ENCODE measurements at regions not wholly inside any gene's neighbourhood (a gene's known extent, or its start where the extent isn't known, plus 50 kb on each side); places are given as distances from the start of the nearest gene placed in this dataset.

- POLR2A ChIA-PET = no interaction called here
- Histone ChIP-seq H4K20me1 (ENCODE audit: insufficient read depth) (no peaks in the 10 kb centered on the region), H3K9me2 (no peaks in the 10 kb centered on the region), H3K4me1 (ENCODE audit: control insufficient read depth in 1 of 2, insufficient read depth in 2 of 2, low read depth in 1 of 2, low read length in 1 of 2) (peaks cover 0 to 13% of the 10 kb centered on the region in 2 experiments; a peak in 2 of 4 replicates), H3K4me2 (no peak overlapping the region), H3K79me2 (ENCODE audit: insufficient read depth) (no peaks in the 10 kb centered on the region), H3K9me3 (no peaks in the 10 kb centered on the region), H3K9ac (no peak overlapping the region), H2AFZ (ENCODE audit: low read depth) (no peak overlapping the region), H3K36me3 (replicated peaks in 1 of 2; ENCODE audit: control insufficient read depth in 1 of 2, insufficient read depth in 2 of 2, low read length in 1 of 2) (no peaks in the 10 kb centered on the region), H3K4me3 (ENCODE audit: low read depth in 2 of 2, low read length in 1 of 2) (no peak overlapping the region), H3F3A (replicated peaks; ENCODE audit: insufficient read depth) (no peaks in the 10 kb centered on the region), H3K27ac (ENCODE audit: low read depth in 2 of 2, low read length in 1 of 2) (peak overlapping the region in 1 of 2 experiments; percentile 81; a peak in 2 of 4 replicates), H3K27me3 (ENCODE audit: insufficient read depth) (no peaks in the 10 kb centered on the region)
- TF ChIP-seq SIN3A (IDR thresholded peaks at IDR 0.05; ENCODE audit: borderline replicate concordance, low read depth, low read length) = no peak
- no peak for TF ChIP-seq SMC3 (IDR thresholded peaks at IDR 0.05; ENCODE audit: low read depth, low read length)
- no peak for TF ChIP-seq RAD21 (IDR thresholded peaks at IDR 0.05; ENCODE audit: low read length)
- TF ChIP-seq USF1 (IDR thresholded peaks at IDR 0.05; ENCODE audit: borderline replicate concordance, low read depth) = no peak
- no peak for TF ChIP-seq RXRA (IDR thresholded peaks at IDR 0.05; ENCODE audit: borderline replicate concordance, low read depth)
- no peak for TF ChIP-seq MEF2A (IDR thresholded peaks at IDR 0.05; ENCODE audit: borderline replicate concordance, low read depth)
- no peak for TF ChIP-seq MXI1 (IDR thresholded peaks at IDR 0.05; ENCODE audit: low read depth, low read length)
- no peak for TF ChIP-seq PBX3 (IDR thresholded peaks at IDR 0.05)
- DNase-seq = peak; percentile 39
- CTCF ChIA-PET = interaction anchor here (1.1 to 1.3 kb wide), 2 partner anchors 18 to 96 kb away, joined by 4 read pairs; no protein-coding TSS in a partner anchor
These were observed 222.8 kb upstream of the OBI1 start for GRCh38 chr13:78881751-78882150.

GRCh38 chr13:78881054-78881453, 222.1 kb upstream of the OBI1 start:
- WGBS (ENCODE audit: low lambda C conversion rate) = 9% methylated on average over 3 of the region's 3 CpGs
- DNase-seq = peak; percentile 64
- no peaks in the 10 kb centered on the region for H3K79me2 ChIP-seq (ENCODE audit: insufficient read depth)
- no peaks in the 10 kb centered on the region for H3K36me3 ChIP-seq (replicated peaks in 1 of 2; ENCODE audit: control insufficient read depth in 1 of 2, insufficient read depth in 2 of 2, low read length in 1 of 2)
- H3K9me3 ChIP-seq = no peaks in the 10 kb centered on the region
- peaks cover 0 to 13% of the 10 kb centered on the region in 2 experiments; a peak in 2 of 4 replicates for H3K4me1 ChIP-seq (ENCODE audit: control insufficient read depth in 1 of 2, insufficient read depth in 2 of 2, low read depth in 1 of 2, low read length in 1 of 2)
- H3K4me2 ChIP-seq = no peak overlapping the region
- H3K9me2 ChIP-seq = no peaks in the 10 kb centered on the region
- TF ChIP-seq RXRA (IDR thresholded peaks at IDR 0.05; ENCODE audit: borderline replicate concordance, low read depth) = no peak
- peak; percentile 95 for TF ChIP-seq GATA2 (CRISPR knock-in tag; IDR thresholded peaks at IDR 0.05)
- TF ChIP-seq FOXJ3 (CRISPR knock-in tag; IDR thresholded peaks at IDR 0.05) = peak; percentile 38; the same call in 1 of the 2 replicates
- TF ChIP-seq EP300 (IDR thresholded peaks at IDR 0.05; ENCODE audit: borderline replicate concordance in 1 of 2, low read depth in 1 of 2, low read length in 1 of 2) = peak in 1 of 2 experiments; percentile 80; a peak in 1 of 4 replicates
- no peak for TF ChIP-seq IRF3 (IDR thresholded peaks at IDR 0.05; ENCODE audit: low read depth, low read length)
- peak; percentile 82 for TF ChIP-seq RCOR1 (IDR thresholded peaks at IDR 0.05; ENCODE audit: low read length)
- ChIA-PET CTCF (interaction anchor here (0.6 to 1.3 kb wide), 3 partner anchors 12 to 97 kb away, joined by 3 to 4 read pairs (median 4); no protein-coding TSS in a partner anchor), POLR2A (no interaction called here)
- H2AFZ ChIP-seq (ENCODE audit: low read depth) = no peak overlapping the region
- H3K27me3 ChIP-seq (ENCODE audit: insufficient read depth) = no peaks in the 10 kb centered on the region
- no peak overlapping the region; a peak in 1 of 4 replicates for H3K4me3 ChIP-seq (ENCODE audit: low read depth in 2 of 2, low read length in 1 of 2)
- no peaks in the 10 kb centered on the region for H3F3A ChIP-seq (replicated peaks; ENCODE audit: insufficient read depth)
- H4K20me1 ChIP-seq (ENCODE audit: insufficient read depth) = no peaks in the 10 kb centered on the region
- peak overlapping the region in 1 of 2 experiments; percentile 81; a peak in 2 of 4 replicates for H3K27ac ChIP-seq (ENCODE audit: low read depth in 2 of 2, low read length in 1 of 2)
- H3K9ac ChIP-seq = no peak overlapping the region

All from SK-N-SH (cell line).